Stimulated activated CD8-positive, alpha-beta memory T cell treated with anti-CD3 and anti-CD28 coated beads, Interleukin-15, amount 100 ng/mL, for 4 hours (primary cell): ENCODE measurements at regions not wholly inside any gene's neighbourhood (a gene's known extent, or its start where the extent isn't known, plus 50 kb on each side); places are given as distances from the start of the nearest gene placed in this dataset.

ENCODE experiments used
- DNase-seq, 2 donors: peaks; one replicate each; pipeline ENCODE4 v3.0.0-alpha.2; 2020; ENCODE audit warnings: low read depth in 2 of 2

- DNase-seq = no peak
These were observed 223.7 kb downstream of the SOX11 start for GRCh38 chr2:5915881-5916310.

DNA sequence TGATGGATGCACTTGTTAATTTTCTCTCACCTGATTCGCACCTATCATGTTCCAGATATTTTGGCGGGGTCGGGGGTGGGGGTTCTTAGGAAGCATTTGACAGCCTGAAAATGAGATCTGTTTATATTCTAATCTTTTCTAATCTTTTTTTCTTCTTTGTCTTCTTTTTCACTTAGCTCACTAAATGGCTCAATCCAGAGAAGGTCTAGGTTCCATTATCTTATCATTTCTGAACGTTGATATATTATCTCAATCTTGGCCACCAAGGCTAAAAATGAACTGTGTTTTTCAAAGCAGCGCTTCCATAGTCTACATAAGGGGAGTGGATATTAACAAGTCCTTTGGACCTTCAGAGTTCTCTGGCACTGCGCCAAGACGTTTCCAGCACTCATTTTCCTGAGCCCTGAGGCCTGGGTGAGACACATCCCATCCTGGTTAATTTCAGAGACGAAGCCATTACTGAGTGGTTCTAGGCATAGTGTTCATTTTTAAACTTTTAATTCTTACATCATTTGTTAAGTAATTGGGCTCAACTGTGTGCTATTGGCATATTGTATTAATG lies 229.0 kb downstream of the SOX11 start:
- no peak for DNase-seq

DNA sequence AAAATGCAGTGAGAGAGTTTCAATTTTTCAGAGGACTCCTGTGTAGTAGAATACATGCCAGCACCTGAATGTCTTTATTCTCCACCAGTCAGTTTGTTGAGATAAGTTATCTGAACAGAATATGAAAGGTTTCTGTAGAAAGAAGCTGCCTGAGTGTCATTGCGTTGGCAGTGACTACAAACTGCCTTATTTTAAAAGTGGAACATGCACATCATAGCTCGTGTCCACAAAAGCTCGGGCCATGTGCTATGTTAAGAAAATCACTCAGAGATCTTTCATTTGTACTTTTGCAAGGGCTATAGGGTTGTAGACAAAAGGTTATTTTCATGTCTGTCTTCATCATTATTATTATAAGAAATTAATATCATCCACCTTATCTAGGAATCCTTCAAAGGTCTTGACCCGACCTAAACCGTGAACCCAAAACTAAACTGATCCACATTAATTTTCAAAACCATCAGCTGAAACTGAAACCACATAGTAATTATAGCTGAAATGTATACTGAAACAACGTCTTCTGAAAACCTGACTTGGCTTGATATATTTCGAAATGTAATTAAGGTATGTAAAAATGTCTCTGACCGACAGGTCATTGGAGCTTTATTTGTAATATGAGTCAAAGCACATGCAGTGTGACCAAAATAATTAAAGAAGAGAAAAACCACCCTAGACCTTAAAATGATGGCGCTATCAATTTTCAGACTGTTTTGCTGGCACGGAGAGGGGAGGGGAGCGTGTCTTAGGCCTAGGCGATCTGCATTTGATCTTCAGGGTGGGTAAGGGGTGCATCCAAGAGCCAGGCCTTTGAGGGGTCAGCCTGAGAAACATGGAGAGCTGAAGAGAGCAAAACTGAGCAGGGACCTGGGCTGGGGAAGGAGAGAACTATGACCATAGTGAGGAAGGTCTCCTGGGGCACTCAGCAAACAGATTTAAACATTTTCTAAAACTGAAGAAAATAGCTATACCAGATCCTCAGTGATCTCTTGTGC lies 232.1 kb downstream of the SOX11 start:
- DNase-seq = no peak

GRCh38 chr2:5925604-5926003 lies 233.4 kb downstream of the SOX11 start:
- DNase-seq = no peak

DNA sequence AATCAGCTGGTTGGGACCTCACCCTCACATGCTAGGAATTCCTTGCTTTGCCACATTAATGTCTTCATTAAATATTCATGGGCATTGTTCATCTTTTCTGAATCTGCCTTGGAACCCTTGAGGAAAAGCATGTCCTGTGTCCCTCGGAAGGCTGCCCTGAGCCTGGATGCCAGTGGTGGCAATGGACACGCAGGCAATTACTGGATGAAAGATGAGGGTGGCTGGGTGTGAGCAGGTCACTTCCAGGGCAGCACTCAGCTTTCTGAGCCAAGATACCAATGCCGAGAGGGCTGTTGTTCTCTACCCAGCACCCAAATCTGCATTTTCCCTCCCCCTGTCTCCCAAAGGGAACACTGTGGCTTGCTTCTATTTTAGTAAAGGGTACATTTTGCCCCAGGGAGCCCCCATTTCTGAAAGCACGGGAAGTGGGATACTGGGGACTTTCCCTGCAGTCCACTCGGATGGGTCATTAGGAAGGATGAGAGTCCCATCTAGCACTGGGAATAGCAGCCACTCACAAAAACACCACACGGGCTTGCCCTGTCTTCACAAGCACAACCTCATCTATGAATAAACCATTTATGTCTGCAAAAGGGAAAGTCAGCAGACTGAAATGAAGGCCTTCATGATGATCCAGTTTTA lies 234.8 kb downstream of the SOX11 start:
- DNase-seq = no peak

DNA sequence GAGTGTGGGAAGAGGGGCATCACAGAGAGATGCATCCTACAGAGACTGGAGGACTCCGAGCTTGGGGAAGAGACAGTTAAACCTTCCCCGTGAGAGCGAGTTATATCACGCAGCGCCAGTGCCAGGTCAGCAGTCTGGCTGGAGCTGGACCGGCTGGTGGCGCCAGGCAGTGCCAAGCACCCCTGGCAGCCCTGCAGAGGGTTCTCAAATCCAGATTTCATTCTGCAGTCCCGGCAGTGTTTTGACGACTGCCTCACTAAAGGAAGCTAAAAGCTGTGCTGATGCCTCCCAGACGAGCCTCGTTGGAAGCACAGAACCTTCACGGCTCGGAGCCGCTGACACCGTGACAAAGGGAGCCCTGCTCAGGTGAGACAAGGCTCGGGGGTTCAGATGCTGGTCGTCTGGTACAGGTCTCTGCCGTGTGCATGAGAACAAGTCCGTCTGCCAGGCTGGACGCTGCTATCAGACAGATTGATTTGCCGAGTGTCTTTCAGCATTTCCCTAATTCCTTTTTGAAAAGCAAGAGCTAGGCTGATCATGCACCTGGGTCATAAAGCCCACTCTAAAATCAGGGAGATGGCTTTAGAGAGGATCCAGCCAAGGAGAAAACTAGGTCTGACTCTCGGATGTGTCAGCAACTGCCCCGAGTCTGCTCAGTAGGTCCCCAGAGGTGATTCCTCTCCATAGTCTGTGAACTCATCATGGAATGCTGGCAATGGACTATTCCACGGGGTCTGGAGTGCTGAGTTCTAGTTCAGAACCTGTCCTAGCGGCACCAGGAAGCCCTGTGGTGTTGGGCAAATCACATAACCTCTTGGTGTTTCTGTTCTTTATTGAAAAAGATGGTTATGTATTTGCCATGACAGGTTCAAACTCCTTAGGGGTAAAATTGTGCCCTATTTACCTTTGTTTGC lies 240.6 kb downstream of the SOX11 start:
- DNase-seq = no peak

GRCh38 chr2:5933669-5934068 lies 241.5 kb downstream of the SOX11 start:
- DNase-seq = no peak

- no peak for DNase-seq
These were observed 245.1 kb downstream of the SOX11 start for GRCh38 chr2:5937321-5937720.

- DNase-seq = no peak
These were observed 245.8 kb downstream of the SOX11 start for GRCh38 chr2:5937851-5938565.

DNA sequence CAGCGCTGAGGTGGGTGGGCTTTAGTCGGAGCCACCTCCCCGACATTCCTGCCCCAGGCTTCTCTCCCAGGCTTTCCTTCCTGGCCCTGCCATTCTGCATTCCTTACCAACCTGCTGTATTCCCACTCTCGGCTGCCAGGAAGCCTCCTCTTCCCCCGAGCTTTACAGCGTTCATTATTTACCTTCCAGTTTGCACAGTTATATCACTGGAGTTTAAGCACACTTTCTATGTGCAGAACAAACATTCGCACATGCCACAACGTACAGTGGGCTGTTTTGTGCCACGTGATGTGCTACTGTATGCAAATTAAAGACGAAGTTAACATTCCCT lies 246.3 kb downstream of the SOX11 start:
- DNase-seq = no peak

DNA sequence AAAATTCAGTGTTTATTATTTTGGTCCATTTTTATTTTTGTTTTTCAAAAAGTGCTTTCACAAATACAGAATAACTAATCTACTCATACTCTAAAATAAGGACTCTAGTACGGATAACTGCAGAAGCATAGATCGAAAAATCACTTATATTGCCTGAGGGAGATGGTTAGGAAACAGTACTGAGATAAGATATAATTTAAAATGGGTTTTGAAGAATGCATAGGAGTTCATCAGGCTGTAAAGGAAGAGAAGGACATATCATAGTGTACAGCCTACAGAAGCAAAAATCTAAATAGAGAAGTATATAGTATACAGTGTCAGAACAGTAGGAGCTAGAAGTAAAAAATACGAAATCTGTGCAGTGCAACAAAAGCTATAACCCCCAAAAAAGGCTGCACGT lies 247.4 kb downstream of the SOX11 start:
- DNase-seq = no peak

DNA sequence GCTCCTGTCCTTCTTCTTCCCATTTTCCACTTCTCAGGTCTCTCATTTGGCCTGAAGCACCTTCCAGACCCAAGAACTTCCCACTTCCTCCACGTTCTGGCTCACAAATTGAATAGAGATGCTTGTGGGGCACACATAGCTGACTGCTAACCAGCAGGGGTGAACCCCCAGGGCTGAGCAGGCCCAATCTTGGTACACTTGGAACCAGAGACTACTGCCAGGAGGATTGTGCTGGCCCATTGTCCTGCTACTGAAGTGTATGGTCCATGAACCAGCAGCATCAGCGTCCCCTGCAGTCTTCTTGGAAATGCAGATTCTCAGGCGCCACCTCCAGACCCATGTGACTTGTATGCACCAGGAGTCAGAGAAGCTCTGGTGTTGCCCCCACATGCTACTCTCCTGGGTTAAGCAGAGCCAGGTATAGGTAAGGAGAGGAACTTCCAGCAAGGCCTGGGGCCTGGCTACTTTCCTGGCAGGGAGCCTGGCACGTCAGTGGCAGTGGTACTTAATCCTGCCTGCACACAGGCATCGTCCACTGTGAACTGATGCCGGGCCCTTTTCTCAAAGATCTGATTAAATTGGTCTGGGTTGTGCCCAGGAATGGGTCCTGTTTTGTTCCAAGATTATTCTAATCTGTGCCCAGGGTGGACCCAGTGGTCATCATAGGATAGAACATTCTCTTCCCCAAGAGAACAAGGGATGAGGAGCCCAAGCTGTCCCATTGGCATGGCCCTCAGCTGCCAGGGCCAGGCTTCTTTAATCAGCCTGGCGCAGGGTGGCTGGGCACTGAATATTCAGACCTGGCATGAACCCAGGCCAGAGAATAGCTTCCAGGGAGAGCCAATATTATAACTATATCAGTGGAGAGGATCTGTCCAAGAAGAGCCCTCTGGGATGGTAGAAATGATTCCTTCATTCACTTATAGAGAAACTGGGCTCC lies 248.7 kb downstream of the SOX11 start:
- DNase-seq = no peak

GRCh38 chr2:5942204-5942603 lies 250.0 kb downstream of the SOX11 start:
- DNase-seq = no peak

DNA sequence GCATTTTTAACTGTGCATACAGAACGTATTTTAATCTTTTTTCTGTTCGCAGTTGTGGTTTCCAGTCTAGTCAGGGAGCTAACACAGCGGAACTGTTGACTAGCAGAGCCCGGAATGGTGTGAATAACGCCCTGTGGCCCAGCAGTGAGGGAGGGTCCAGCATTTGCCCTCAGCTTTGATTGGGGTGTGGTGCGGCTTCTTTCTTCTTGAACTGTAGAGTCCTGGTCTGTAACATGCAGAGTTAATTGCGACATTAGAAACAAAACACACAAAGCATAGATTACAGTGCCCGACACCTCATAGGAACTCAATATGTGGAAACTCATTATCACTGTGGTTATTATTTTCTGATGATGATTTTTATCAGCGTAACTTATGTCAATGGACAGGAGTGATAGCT lies 253.6 kb downstream of the SOX11 start:
- no peak for DNase-seq

DNA sequence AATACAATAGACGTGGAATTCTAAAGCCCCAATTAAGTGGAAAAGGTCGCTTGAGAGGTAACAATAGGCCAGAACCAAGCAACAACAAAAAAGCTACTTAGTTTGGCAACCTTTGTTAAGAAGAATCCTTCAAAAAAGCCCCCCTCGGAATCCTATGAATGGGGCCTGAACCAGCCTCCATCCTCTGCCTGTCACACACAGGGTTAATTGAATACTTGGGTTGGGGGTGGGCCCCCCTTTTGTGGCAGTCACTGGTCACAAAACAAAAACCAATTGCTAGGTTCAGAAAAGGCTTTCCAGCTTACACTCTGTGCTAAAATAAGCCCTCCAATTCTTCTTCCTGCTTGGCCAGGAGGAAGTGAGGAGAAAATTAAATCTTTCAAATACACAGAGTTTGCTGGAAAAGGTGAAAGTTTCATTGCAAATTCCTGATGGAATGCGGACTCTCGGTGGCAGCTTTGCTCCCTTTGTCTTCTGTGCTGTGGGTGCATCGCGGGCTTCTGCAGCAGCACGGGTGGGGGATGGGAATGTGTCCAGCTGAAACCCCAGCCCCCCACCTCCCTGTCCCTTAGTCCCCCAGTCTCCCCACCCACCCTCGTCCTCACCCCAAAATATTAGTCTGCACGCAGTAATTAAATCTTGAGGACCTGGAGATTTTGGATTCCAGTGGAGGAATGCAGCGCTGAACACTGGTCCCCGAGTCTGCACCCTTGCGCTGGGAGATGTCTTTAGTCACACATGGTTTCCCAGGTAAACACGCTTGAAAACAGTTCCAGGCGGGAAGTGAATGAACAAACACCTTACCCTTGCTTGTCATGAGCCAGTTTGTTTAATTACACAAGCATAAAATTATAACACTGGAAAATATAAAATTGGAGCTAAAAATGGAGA lies 254.3 kb downstream of the SOX11 start:
- DNase-seq = no peak

- no peak for DNase-seq
These were observed 258.6 kb downstream of the SOX11 start for GRCh38 chr2:5950736-5951135.

DNA sequence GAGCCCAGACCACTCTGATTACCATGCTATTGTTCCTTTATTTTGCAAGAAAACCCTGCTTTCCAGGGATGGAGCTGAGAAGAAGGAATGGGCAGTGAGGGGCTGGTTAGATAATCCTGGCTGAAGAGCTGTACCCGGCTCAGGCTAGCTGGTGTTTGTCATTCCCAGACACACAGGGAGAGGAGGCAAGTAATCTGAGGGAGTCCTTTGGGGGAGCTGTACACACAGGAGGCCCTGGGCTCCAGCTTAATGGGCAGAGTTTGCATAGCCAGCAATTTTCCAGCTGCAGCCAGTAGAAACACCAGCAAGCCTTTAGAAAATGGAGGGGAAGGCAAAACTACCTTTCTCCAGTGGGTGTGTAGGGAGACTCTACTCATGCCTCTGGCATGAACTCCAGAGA lies 259.3 kb downstream of the SOX11 start:
- no peak for DNase-seq

GRCh38 chr2:5953525-5953924 lies 261.3 kb downstream of the SOX11 start:
- DNase-seq = no peak

DNA sequence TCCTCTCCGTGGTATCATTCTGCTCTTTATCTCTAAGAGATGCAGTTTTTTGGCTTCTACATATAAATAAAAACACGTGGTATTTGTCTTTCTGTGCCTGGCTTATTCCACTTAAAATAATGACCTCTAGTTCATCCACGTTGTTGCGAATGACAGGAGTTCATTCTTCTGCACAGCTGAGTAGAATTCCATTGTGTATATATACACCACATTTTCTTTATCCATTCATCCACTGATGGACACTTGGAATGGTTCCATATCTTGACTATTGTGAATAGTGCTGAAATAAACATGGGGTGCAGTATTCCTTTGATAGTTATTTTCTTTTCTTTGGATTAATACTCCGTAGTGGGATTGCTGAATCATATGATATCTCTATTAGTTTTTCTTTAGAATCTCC lies 262.3 kb downstream of the SOX11 start:
- no peak for DNase-seq
